Chondrocyte (in vitro differentiated cells): ENCODE measurements at regions not wholly inside any gene's neighbourhood (a gene's known extent, or its start where the extent isn't known, plus 50 kb on each side); places are given as distances from the start of the nearest gene placed in this dataset.
"Not testable (repeated sequence)": the region's sequence is repeated elsewhere in the genome, so short reads cannot be mapped to it uniquely, and the experiment has no call there.

Experiments
- DNase-seq: peaks from one replicate; pipeline ENCODE4 v3.0.0; 2021; ENCODE audit warnings: mixed read lengths, low spot score
- H3K27ac Mint-ChIP-seq: one replicate; pipeline ENCODE4 v1.8.0; 2021; ENCODE audit warnings: mild to moderate bottlenecking, moderate library complexity, mixed read lengths; ENCODE audit not compliant: unreplicated experiment
- H3K27me3 Mint-ChIP-seq: 2 replicates; pipeline ENCODE4 v1.8.0; 2021; ENCODE audit warnings: low read depth, mixed read lengths
- H3K36me3 Mint-ChIP-seq: 2 replicates; pipeline ENCODE4 v1.8.0; 2021; ENCODE audit warnings: low read depth, mixed read lengths
- H3K4me1 Mint-ChIP-seq: 2 replicates; pipeline ENCODE4 v1.8.0; 2021; ENCODE audit warnings: low read depth, mild to moderate bottlenecking, mixed read lengths
- H3K4me3 Mint-ChIP-seq: one replicate; pipeline ENCODE4 v1.8.0; 2021; ENCODE audit warnings: mild to moderate bottlenecking, moderate library complexity, mixed read lengths; ENCODE audit not compliant: unreplicated experiment
- H3K9me3 Mint-ChIP-seq: 2 replicates; pipeline ENCODE4 v1.8.0; 2021; ENCODE audit warnings: low read depth, mixed read lengths
- CTCF ChIP-seq: fragments of 200-600 bp; sonication (generic); IDR thresholded peaks from 2 replicates; pipeline ENCODE4 v1.5.0; 2021; ENCODE audit warnings: antibody characterized with exemption, mild to moderate bottlenecking, moderate library complexity

DNA sequence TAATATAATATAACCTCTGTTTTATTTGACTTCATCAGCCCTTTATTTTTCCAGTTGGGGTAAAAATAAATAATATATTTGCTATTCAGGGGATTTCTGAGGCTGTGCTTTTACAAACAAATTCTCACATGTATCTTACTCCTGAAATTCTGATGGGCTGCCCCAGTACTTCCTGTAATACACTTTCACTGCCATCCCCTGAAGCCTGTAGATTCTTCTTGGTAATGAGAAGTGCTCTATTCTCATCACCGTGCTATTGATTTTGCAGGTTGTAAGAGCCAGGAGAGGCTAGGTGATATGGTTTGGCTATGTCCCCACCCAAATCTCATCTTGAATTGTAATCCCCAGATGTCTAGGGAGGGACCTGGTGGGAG is 91.9 kb upstream of the CEP78 start:
- Mint-ChIP-seq H3K27ac (no peak overlapping the region), H3K36me3 (peaks cover 7% of the 10 kb centered on the region), H3K4me3 (no peak overlapping the region), H3K9me3 (peaks cover 17% of the 10 kb centered on the region), H3K4me1 (peaks cover 12% of the 10 kb centered on the region), H3K27me3 (no peaks in the 10 kb centered on the region)
- no peak for TF ChIP-seq CTCF
- DNase-seq = no peak

- Mint-ChIP-seq H3K36me3 (peaks cover 7% of the 10 kb centered on the region), H3K9me3 (peaks cover 17% of the 10 kb centered on the region), H3K27ac (no peak overlapping the region), H3K4me3 (no peak overlapping the region), H3K27me3 (no peaks in the 10 kb centered on the region), H3K4me1 (peaks cover 12% of the 10 kb centered on the region)
- DNase-seq = no peak
- TF ChIP-seq CTCF = no peak
Measured at GRCh38 chr9:78143281-78144007, 92.4 kb upstream of the CEP78 start.

GRCh38 chr9:78142264-78142663 is 93.6 kb upstream of the CEP78 start:
- not testable (repeated sequence) for DNase-seq, H3K27ac Mint-ChIP-seq, H3K27me3 Mint-ChIP-seq, H3K4me3 Mint-ChIP-seq
- peaks cover 18% of the 10 kb centered on the region for H3K9me3 Mint-ChIP-seq
- peaks cover 10% of the 10 kb centered on the region for H3K36me3 Mint-ChIP-seq
- H3K4me1 Mint-ChIP-seq = peaks cover 12% of the 10 kb centered on the region

GRCh38 chr9:78133751-78134150 is 102.1 kb upstream of the CEP78 start:
- Mint-ChIP-seq H3K27ac (no peak overlapping the region), H3K27me3 (no peaks in the 10 kb centered on the region), H3K4me3 (no peak overlapping the region), H3K4me1 (peaks cover 16% of the 10 kb centered on the region), H3K9me3 (peaks cover 3% of the 10 kb centered on the region), H3K36me3 (peaks cover 5% of the 10 kb centered on the region)
- no peak for DNase-seq
- no peak for TF ChIP-seq CTCF

DNA sequence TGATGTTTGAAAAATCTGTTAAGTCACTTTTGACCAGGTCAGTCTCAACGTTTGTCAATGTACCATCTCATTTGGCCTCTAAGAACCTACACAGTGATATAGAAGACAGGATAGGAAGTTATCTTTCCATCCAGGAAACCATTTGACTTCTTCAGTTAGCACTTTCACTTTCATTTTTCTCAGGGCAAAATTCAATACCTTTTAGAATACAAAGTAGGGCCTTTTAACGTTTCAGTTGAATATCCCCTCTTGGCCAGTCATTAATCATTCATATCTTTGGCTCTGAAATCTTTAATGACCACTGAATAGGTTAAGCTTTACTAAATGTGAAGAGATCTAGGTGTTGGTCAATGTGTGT is 101.1 kb upstream of the GNAQ start:
- no peak overlapping the region for H3K4me3 Mint-ChIP-seq

More for the DNA sequence above, 101.1 kb upstream of the GNAQ start:
- no peaks in the 10 kb centered on the region for H3K27me3 Mint-ChIP-seq
- peaks cover 2% of the 10 kb centered on the region for H3K36me3 Mint-ChIP-seq
- no peak overlapping the region for H3K27ac Mint-ChIP-seq
- no peak for TF ChIP-seq CTCF
- H3K4me1 Mint-ChIP-seq = peaks cover 16% of the 10 kb centered on the region
- no peak for DNase-seq
- peaks cover 3% of the 10 kb centered on the region for H3K9me3 Mint-ChIP-seq
